ENCODE measurements at regions not wholly inside any gene's neighbourhood (a gene's known extent, or its start where the extent isn't known, plus 50 kb on each side); places are given as distances from the start of the nearest gene placed in this dataset.
"Not testable (repeated sequence)": the region's sequence is repeated elsewhere in the genome, so short reads cannot be mapped to it uniquely, and the experiment has no call there.

GRCh38 chr11:86149792-86150191 is 80.9 kb upstream of the PICALM start:
- Histone ChIP-seq H3K27me3 (replicated peaks; ENCODE audit: control insufficient read depth, insufficient read depth, low read length, poor library complexity, severe bottlenecking) (no peaks in the 10 kb centered on the region), H3K4me1 (ENCODE audit: control insufficient read depth, insufficient read depth, low read length, poor library complexity, severe bottlenecking) (peaks cover 8% of the 10 kb centered on the region), H3K36me3 (ENCODE audit: control insufficient read depth, insufficient read depth, low read length) (no peaks in the 10 kb centered on the region), H3K27ac (ENCODE audit: insufficient read depth, low read length, poor library complexity, severe bottlenecking) (no peak overlapping the region), H3K4me3 (ENCODE audit: insufficient read depth, low read depth, low read length, poor library complexity, severe bottlenecking) (no peak overlapping the region), H3K9me3 (ENCODE audit: control insufficient read depth, low read length) (no peaks in the 10 kb centered on the region)
- DNase-seq, result no peak

DNA sequence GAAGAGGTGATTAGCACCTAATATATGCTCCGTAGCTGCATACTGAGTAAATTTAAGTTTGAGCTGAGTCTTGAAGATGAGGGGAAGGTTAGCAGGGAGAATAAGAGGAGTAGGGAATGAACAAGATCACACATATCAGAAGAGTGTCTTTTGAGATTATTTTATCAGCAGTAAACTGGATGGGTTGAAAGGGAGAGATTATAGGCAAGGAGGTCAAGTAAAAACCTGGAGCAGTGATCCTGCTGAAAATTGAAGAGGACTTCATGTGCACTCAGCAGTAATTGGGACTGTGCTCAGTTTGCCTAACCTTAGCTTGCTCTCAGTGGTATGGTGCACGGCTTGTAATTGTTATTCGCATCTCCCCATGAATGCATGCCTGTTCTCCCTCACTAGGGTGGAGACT is 79.5 kb upstream of the PICALM start:
- no peak for DNase-seq
- H3K36me3 ChIP-seq (ENCODE audit: control insufficient read depth, insufficient read depth, low read length), result no peaks in the 10 kb centered on the region
- H3K27ac ChIP-seq (ENCODE audit: insufficient read depth, low read length, poor library complexity, severe bottlenecking), result no peak overlapping the region
- no peaks in the 10 kb centered on the region for H3K9me3 ChIP-seq (ENCODE audit: control insufficient read depth, low read length)
- no peak overlapping the region for H3K4me3 ChIP-seq (ENCODE audit: insufficient read depth, low read depth, low read length, poor library complexity, severe bottlenecking)
- H3K27me3 ChIP-seq (replicated peaks; ENCODE audit: control insufficient read depth, insufficient read depth, low read length, poor library complexity, severe bottlenecking), result no peaks in the 10 kb centered on the region
- peaks cover 8% of the 10 kb centered on the region for H3K4me1 ChIP-seq (ENCODE audit: control insufficient read depth, insufficient read depth, low read length, poor library complexity, severe bottlenecking)

- Histone ChIP-seq H3K36me3 (ENCODE audit: control insufficient read depth, insufficient read depth, low read length) (no peaks in the 10 kb centered on the region), H3K4me3 (ENCODE audit: insufficient read depth, low read depth, low read length, poor library complexity, severe bottlenecking) (no peak overlapping the region), H3K27me3 (replicated peaks; ENCODE audit: control insufficient read depth, insufficient read depth, low read length, poor library complexity, severe bottlenecking) (no peaks in the 10 kb centered on the region), H3K27ac (ENCODE audit: insufficient read depth, low read length, poor library complexity, severe bottlenecking) (no peak overlapping the region), H3K9me3 (ENCODE audit: control insufficient read depth, low read length) (no peaks in the 10 kb centered on the region), H3K4me1 (ENCODE audit: control insufficient read depth, insufficient read depth, low read length, poor library complexity, severe bottlenecking) (peaks cover 5% of the 10 kb centered on the region)
- DNase-seq, result no peak
These were observed 78.1 kb upstream of the PICALM start for GRCh38 chr11:86147004-86147403.

DNA sequence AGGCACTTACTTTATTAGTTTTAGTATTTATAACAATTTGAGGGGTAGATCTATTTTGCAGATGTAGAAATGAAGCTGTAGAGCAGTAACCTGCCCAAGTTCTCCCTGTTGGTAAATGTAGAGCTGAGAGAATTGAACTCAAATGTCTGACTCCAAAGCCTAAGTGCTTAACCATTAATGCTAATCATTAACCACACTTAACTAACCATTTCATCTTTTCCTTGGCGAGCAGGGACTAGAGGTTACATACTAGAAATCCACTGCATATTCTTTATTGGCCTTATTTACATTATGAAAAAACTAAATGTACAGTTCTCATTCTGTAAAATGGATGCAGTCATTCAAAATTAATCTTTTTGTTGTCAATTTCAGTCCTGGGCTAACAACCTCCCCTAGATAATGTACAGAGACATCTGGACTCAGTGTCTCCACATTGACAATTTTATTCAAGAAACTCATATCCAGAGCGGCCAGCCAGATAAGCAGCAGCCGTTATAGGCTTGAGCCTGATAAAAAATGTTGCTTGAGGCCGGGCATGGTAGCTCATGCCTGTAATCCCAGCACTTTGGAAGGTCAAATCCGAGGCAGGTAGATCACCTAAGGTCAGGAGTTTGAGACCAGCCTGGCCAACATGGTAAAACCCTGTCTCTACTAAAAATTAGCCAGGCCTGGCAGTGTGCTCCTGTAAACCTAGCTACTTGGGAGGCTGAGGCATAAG is 76.7 kb upstream of the PICALM start:
- no peaks in the 10 kb centered on the region for H3K27me3 ChIP-seq (replicated peaks; ENCODE audit: control insufficient read depth, insufficient read depth, low read length, poor library complexity, severe bottlenecking)
- no peaks in the 10 kb centered on the region for H3K36me3 ChIP-seq (ENCODE audit: control insufficient read depth, insufficient read depth, low read length)
- no peak for DNase-seq
- H3K4me1 ChIP-seq (ENCODE audit: control insufficient read depth, insufficient read depth, low read length, poor library complexity, severe bottlenecking), result no peaks in the 10 kb centered on the region
- H3K27ac ChIP-seq (ENCODE audit: insufficient read depth, low read length, poor library complexity, severe bottlenecking), result no peak overlapping the region
- H3K9me3 ChIP-seq (ENCODE audit: control insufficient read depth, low read length), result no peaks in the 10 kb centered on the region
- no peak overlapping the region for H3K4me3 ChIP-seq (ENCODE audit: insufficient read depth, low read depth, low read length, poor library complexity, severe bottlenecking)

GRCh38 chr11:86144846-86145245 is 76.0 kb upstream of the PICALM start:
- no peak overlapping the region for H3K27ac ChIP-seq (ENCODE audit: insufficient read depth, low read length, poor library complexity, severe bottlenecking)
- no peaks in the 10 kb centered on the region for H3K27me3 ChIP-seq (replicated peaks; ENCODE audit: control insufficient read depth, insufficient read depth, low read length, poor library complexity, severe bottlenecking)
- no peak for DNase-seq
- no peak overlapping the region for H3K4me3 ChIP-seq (ENCODE audit: insufficient read depth, low read depth, low read length, poor library complexity, severe bottlenecking)
- no peaks in the 10 kb centered on the region for H3K9me3 ChIP-seq (ENCODE audit: control insufficient read depth, low read length)
- no peaks in the 10 kb centered on the region for H3K4me1 ChIP-seq (ENCODE audit: control insufficient read depth, insufficient read depth, low read length, poor library complexity, severe bottlenecking)
- no peaks in the 10 kb centered on the region for H3K36me3 ChIP-seq (ENCODE audit: control insufficient read depth, insufficient read depth, low read length)

DNA sequence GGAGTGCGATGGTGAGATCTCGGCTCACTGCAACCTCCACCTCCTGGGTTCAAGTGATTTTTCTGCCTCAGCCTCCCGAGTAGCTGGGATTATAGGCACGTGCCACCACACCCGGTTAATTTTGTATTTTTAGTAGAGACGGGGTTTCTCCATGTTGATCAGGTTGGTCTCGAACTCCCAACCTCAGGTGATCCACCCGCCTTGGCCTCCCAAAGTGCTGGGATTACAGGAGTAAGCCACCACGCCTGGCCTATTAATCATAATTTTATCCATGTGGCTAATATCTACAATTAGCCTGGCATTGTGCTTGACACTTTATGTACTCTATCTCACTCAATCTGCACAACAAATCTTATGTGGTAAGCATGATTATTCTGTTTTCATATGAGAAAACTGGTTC is 75.2 kb upstream of the PICALM start:
- H3K9me3 ChIP-seq (ENCODE audit: control insufficient read depth, low read length); H3K36me3 ChIP-seq (ENCODE audit: control insufficient read depth, insufficient read depth, low read length); H3K4me1 ChIP-seq (ENCODE audit: control insufficient read depth, insufficient read depth, low read length, poor library complexity, severe bottlenecking); H3K27me3 ChIP-seq (replicated peaks; ENCODE audit: control insufficient read depth, insufficient read depth, low read length, poor library complexity, severe bottlenecking); H3K4me3 ChIP-seq (ENCODE audit: insufficient read depth, low read depth, low read length, poor library complexity, severe bottlenecking); H3K27ac ChIP-seq (ENCODE audit: insufficient read depth, low read length, poor library complexity, severe bottlenecking); DNase-seq: not testable (repeated sequence)

DNA sequence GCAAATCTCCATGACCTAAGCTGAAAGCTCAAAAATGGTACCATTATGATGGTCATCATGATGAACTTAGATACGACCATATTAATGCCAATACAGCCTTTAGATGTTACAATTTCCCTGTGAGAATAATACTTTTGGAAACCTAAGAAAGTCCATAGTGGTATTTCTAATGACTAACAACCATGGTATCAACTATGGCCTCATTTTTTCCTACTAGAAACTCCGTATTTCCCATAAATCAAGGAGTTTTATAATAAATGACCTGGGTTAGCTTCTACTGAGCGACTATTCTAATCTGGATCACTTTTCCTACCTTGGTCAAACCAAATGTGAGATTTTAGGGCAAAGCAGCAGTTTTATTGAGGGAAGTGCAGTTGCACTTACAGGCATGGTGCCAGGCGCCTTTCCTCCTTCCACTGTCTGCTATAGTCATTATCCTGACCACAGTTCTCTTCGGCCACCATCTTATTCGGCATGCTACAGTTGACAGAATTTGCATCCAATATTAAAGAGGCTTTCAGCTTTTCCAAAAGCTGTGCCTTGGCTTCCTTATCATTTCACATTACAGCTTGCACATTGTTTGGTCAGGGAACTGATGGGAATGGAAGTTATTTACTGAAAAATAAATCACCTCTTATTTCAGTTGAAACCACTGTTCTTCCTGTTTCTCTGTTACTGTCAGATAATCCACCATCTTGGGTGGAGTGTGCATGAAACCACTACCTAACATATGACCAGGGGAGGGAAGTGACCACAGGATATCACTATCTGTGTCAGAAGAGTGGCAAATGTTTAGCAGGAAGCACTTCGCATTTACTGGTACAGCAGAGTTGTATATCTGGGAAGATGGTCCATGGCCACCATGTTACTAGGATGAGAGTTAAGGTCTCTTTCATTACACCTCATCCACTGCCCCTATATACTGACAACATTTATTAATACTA is 74.5 kb upstream of the PICALM start:
- Histone ChIP-seq H3K4me3 (ENCODE audit: insufficient read depth, low read depth, low read length, poor library complexity, severe bottlenecking) (no peak overlapping the region), H3K36me3 (ENCODE audit: control insufficient read depth, insufficient read depth, low read length) (no peaks in the 10 kb centered on the region), H3K27ac (ENCODE audit: insufficient read depth, low read length, poor library complexity, severe bottlenecking) (no peak overlapping the region), H3K27me3 (replicated peaks; ENCODE audit: control insufficient read depth, insufficient read depth, low read length, poor library complexity, severe bottlenecking) (no peaks in the 10 kb centered on the region), H3K9me3 (ENCODE audit: control insufficient read depth, low read length) (no peaks in the 10 kb centered on the region), H3K4me1 (ENCODE audit: control insufficient read depth, insufficient read depth, low read length, poor library complexity, severe bottlenecking) (peaks cover 3% of the 10 kb centered on the region)
- no peak for DNase-seq

- no peak overlapping the region for H3K4me3 ChIP-seq (ENCODE audit: insufficient read depth, low read depth, low read length, poor library complexity, severe bottlenecking)
- peaks cover 4% of the 10 kb centered on the region for H3K4me1 ChIP-seq (ENCODE audit: control insufficient read depth, insufficient read depth, low read length, poor library complexity, severe bottlenecking)
- no peak for DNase-seq
- no peaks in the 10 kb centered on the region for H3K27me3 ChIP-seq (replicated peaks; ENCODE audit: control insufficient read depth, insufficient read depth, low read length, poor library complexity, severe bottlenecking)
- no peaks in the 10 kb centered on the region for H3K36me3 ChIP-seq (ENCODE audit: control insufficient read depth, insufficient read depth, low read length)
- H3K9me3 ChIP-seq (ENCODE audit: control insufficient read depth, low read length), result no peaks in the 10 kb centered on the region
- H3K27ac ChIP-seq (ENCODE audit: insufficient read depth, low read length, poor library complexity, severe bottlenecking), result no peak overlapping the region
These were observed 73.3 kb upstream of the PICALM start for GRCh38 chr11:86142170-86142569.

DNA sequence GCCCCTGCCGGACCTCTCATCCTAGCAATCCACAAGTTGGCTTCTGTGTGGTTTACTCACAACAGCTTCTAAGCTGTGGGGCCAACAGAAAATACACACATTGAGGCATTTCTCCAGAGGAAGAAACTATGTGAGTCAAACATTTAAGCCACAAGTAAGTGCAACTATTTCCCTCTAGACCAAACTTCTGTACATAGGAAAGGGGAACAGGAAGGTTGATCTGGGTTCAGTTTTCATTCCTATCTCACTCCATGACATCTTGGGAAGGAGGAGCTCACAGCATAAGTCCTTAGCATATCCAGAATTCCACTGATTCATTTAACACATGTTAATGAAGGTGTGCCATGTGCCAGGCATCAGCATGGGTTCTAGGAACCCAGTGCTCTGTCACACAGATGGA is 72.8 kb upstream of the PICALM start:
- H3K4me1 ChIP-seq (ENCODE audit: control insufficient read depth, insufficient read depth, low read length, poor library complexity, severe bottlenecking), result peaks cover 4% of the 10 kb centered on the region
- no peak overlapping the region for H3K27ac ChIP-seq (ENCODE audit: insufficient read depth, low read length, poor library complexity, severe bottlenecking)
- no peak overlapping the region for H3K4me3 ChIP-seq (ENCODE audit: insufficient read depth, low read depth, low read length, poor library complexity, severe bottlenecking)

GRCh38 chr11:86140334-86140990 is 71.6 kb upstream of the PICALM start:
- H3K27me3 ChIP-seq (replicated peaks; ENCODE audit: control insufficient read depth, insufficient read depth, low read length, poor library complexity, severe bottlenecking), result no peaks in the 10 kb centered on the region
- H3K36me3 ChIP-seq (ENCODE audit: control insufficient read depth, insufficient read depth, low read length), result no peaks in the 10 kb centered on the region
- H3K4me3 ChIP-seq (ENCODE audit: insufficient read depth, low read depth, low read length, poor library complexity, severe bottlenecking), result no peak overlapping the region
- no peak overlapping the region for H3K27ac ChIP-seq (ENCODE audit: insufficient read depth, low read length, poor library complexity, severe bottlenecking)
- no peak for DNase-seq
- H3K9me3 ChIP-seq (ENCODE audit: control insufficient read depth, low read length), result no peaks in the 10 kb centered on the region
- H3K4me1 ChIP-seq (ENCODE audit: control insufficient read depth, insufficient read depth, low read length, poor library complexity, severe bottlenecking), result peaks cover 4% of the 10 kb centered on the region

More for the DNA sequence above, 72.8 kb upstream of the PICALM start:
- no peak for DNase-seq
- Histone ChIP-seq H3K27me3 (replicated peaks; ENCODE audit: control insufficient read depth, insufficient read depth, low read length, poor library complexity, severe bottlenecking) (no peaks in the 10 kb centered on the region), H3K9me3 (ENCODE audit: control insufficient read depth, low read length) (no peaks in the 10 kb centered on the region), H3K36me3 (ENCODE audit: control insufficient read depth, insufficient read depth, low read length) (no peaks in the 10 kb centered on the region)
